SK-N-SH treated with all-trans-retinoic acid at 6 μM for 48 hours (cell line): ENCODE measurements at regions not wholly inside any gene's neighbourhood (a gene's known extent, or its start where the extent isn't known, plus 50 kb on each side); places are given as distances from the start of the nearest gene placed in this dataset.

ENCODE experiments used
- ATAC-seq: fragments of 200-7000 bp; cut with Tn5 transposase; 3 replicates; pipeline ENCODE4 v1.9.1; 2020; ENCODE audit warnings: mild to moderate bottlenecking, moderate library complexity
- ARNTL ChIP-seq: fragments of 450-650 bp; formaldehyde crosslinking; IDR thresholded peaks from 2 replicates; pipeline ENCODE4 v1.5.0; 2020; ENCODE audit warnings: low read depth, mild to moderate bottlenecking, moderate library complexity, borderline replicate concordance
- BACH2 ChIP-seq: fragments of 250-450 bp; sonication (Bioruptor Pico); IDR thresholded peaks from 2 replicates; pipeline ENCODE4 v1.9.0; 2021; ENCODE audit warnings: mild to moderate bottlenecking, borderline replicate concordance
- CREB5 ChIP-seq: fragments of 250-450 bp; sonication (Bioruptor Pico); IDR thresholded peaks from 2 replicates; pipeline ENCODE4 v1.5.1; 2020; ENCODE audit warnings: low read depth, mild to moderate bottlenecking, moderate library complexity
- CSDC2 ChIP-seq: fragments of 250-450 bp; sonication (Bioruptor Pico); IDR thresholded peaks from 2 replicates; pipeline ENCODE4 v1.5.0; 2020; ENCODE audit warnings: mild to moderate bottlenecking, moderate library complexity
- CSRNP3 ChIP-seq: fragments of 250-450 bp; sonication (Bioruptor Pico); IDR thresholded peaks from 2 replicates; pipeline ENCODE4 v1.5.1; 2021; ENCODE audit warnings: mild to moderate bottlenecking, moderate library complexity
- GLIS3 ChIP-seq: fragments of 250-450 bp; sonication (Bioruptor Pico); IDR thresholded peaks from 2 replicates; pipeline ENCODE4 v1.5.0; 2020; ENCODE audit warnings: mild to moderate bottlenecking, moderate library complexity
- ISL1 ChIP-seq: fragments of 250-450 bp; sonication (Bioruptor Pico); IDR thresholded peaks from 2 replicates; pipeline ENCODE4 v2.1.2; 2022; ENCODE audit warnings: mild to moderate bottlenecking, moderate library complexity
- PATZ1 ChIP-seq: fragments of 250-450 bp; sonication (Bioruptor Pico); IDR thresholded peaks from 2 replicates; pipeline ENCODE4 v1.8.0; 2020; ENCODE audit warnings: mild to moderate bottlenecking, moderate library complexity, borderline replicate concordance
- POU6F1 ChIP-seq: fragments of 250-450 bp; sonication (Bioruptor Pico); IDR thresholded peaks from 2 replicates; pipeline ENCODE4 v1.8.0; 2021; ENCODE audit warnings: low read depth, mild to moderate bottlenecking, moderate library complexity, borderline replicate concordance
- PPARA ChIP-seq: fragments of 250-450 bp; sonication (Bioruptor Pico); IDR thresholded peaks from 2 replicates; pipeline ENCODE4 v1.5.0; 2020; ENCODE audit warnings: mild to moderate bottlenecking, borderline replicate concordance
- RARB ChIP-seq: fragments of 250-450 bp; sonication (Bioruptor Pico); IDR thresholded peaks from 2 replicates; pipeline ENCODE4 v1.8.0; 2021; ENCODE audit warnings: mild to moderate bottlenecking, moderate library complexity
- SNAI2 ChIP-seq: fragments of 250-450 bp; sonication (Bioruptor Pico); IDR thresholded peaks from 2 replicates; pipeline ENCODE4 v1.5.0; 2020; ENCODE audit warnings: mild to moderate bottlenecking, moderate library complexity
- TCF4 ChIP-seq: fragments of 250-450 bp; sonication (Bioruptor Pico); IDR thresholded peaks from 2 replicates; pipeline ENCODE4 v1.8.0; 2021; ENCODE audit warnings: mild to moderate bottlenecking, moderate library complexity, borderline replicate concordance
- TSHZ2 ChIP-seq: fragments of 250-450 bp; sonication (Bioruptor Pico); IDR thresholded peaks from 2 replicates; pipeline ENCODE4 v1.5.0; 2020; ENCODE audit warnings: mild to moderate bottlenecking, moderate library complexity
- ZFP3 ChIP-seq: fragments of 250-450 bp; sonication (Bioruptor Pico); IDR thresholded peaks from 2 replicates; pipeline ENCODE4 v1.5.0; 2020; ENCODE audit warnings: mild to moderate bottlenecking, moderate library complexity
- ZFP30 ChIP-seq: fragments of 450-650 bp; formaldehyde crosslinking; IDR thresholded peaks from 2 replicates; pipeline ENCODE4 v1.5.0; 2022; ENCODE audit warnings: mild to moderate bottlenecking, moderate library complexity
- ZNF565 ChIP-seq: fragments of 450-650 bp; formaldehyde crosslinking; conservative IDR thresholded peaks from 2 replicates; pipeline ENCODE4 v1.5.0; 2020; ENCODE audit warnings: low read depth, mild to moderate bottlenecking, moderate library complexity
- ZNF70 ChIP-seq: fragments of 450-650 bp; formaldehyde crosslinking; IDR thresholded peaks from 2 replicates; pipeline ENCODE4 v1.5.0; 2020; ENCODE audit warnings: mild to moderate bottlenecking, moderate library complexity
- ZNF8 ChIP-seq: fragments of 450-650 bp; formaldehyde crosslinking; IDR thresholded peaks from 2 replicates; pipeline ENCODE4 v1.5.0; 2020; ENCODE audit warnings: mild to moderate bottlenecking, moderate library complexity

- ATAC-seq = no peak
- TF ChIP-seq ARNTL (CRISPR knock-in tag) (no peak), PPARA (no peak), CREB5 (CRISPR knock-in tag) (no peak), GLIS3 (CRISPR knock-in tag) (no peak), BACH2 (CRISPR knock-in tag) (no peak), PATZ1 (no peak), ISL1 (CRISPR knock-in tag) (no peak)
These were observed 124.3 kb downstream of the TPBG start for GRCh38 chr6:82487895-82488294.

GRCh38 chr6:82488403-82488802 is 124.8 kb downstream of the TPBG start:
- TF ChIP-seq ZNF565 (CRISPR knock-in tag) = no peak
- no peak for TF ChIP-seq PATZ1
- no peak for TF ChIP-seq ZFP30
- TF ChIP-seq ZNF70 = no peak
- no peak for TF ChIP-seq ISL1 (CRISPR knock-in tag)
- TF ChIP-seq ARNTL (CRISPR knock-in tag) = no peak
- TF ChIP-seq TCF4 (CRISPR knock-in tag) = no peak
- no peak for TF ChIP-seq SNAI2
- no peak for TF ChIP-seq RARB
- no peak for TF ChIP-seq CSRNP3 (CRISPR knock-in tag)
- TF ChIP-seq POU6F1 = no peak

GRCh38 chr6:82492134-82492533 is 128.5 kb downstream of the TPBG start:
- no peak for ATAC-seq
- TF ChIP-seq GLIS3 (CRISPR knock-in tag) = no peak
- TF ChIP-seq ISL1 (CRISPR knock-in tag) = no peak
- no peak for TF ChIP-seq ZNF565 (CRISPR knock-in tag)
- no peak for TF ChIP-seq ZNF70
- no peak for TF ChIP-seq TSHZ2 (CRISPR knock-in tag)
- no peak for TF ChIP-seq PPARA
- no peak for TF ChIP-seq ZFP3 (CRISPR knock-in tag)
- TF ChIP-seq PATZ1 = no peak
- TF ChIP-seq ZFP30 = no peak
- no peak for TF ChIP-seq ZNF8 (CRISPR knock-in tag)
- no peak for TF ChIP-seq ARNTL (CRISPR knock-in tag)
- no peak for TF ChIP-seq CSDC2 (CRISPR knock-in tag)

More at GRCh38 chr6:82488403-82488802, 124.8 kb downstream of the TPBG start:
- no peak for ATAC-seq
